DND-41 (cell line): ENCODE measurements at regions not wholly inside any gene's neighbourhood (a gene's known extent, or its start where the extent isn't known, plus 50 kb on each side); places are given as distances from the start of the nearest gene placed in this dataset.

Experiments
- EZH2 ChIP-seq: IDR thresholded peaks from 3 replicates; pipeline ENCODE4 v1.6.1; 2012; ENCODE audit warnings: borderline replicate concordance, low read depth, mild to moderate bottlenecking, moderate library complexity, low read length, inconsistent platforms; ENCODE audit not compliant: severe bottlenecking
- TF ChIP-seq, protein P1 (sequence below): IDR thresholded peaks from 2 replicates; pipeline ENCODE4 v1.5.1; 2012; ENCODE audit warnings: borderline replicate concordance, low read length, moderate library complexity, mild to moderate bottlenecking; ENCODE audit not compliant: poor library complexity, severe bottlenecking; ENCODE audit errors: extremely low read depth

DNA sequence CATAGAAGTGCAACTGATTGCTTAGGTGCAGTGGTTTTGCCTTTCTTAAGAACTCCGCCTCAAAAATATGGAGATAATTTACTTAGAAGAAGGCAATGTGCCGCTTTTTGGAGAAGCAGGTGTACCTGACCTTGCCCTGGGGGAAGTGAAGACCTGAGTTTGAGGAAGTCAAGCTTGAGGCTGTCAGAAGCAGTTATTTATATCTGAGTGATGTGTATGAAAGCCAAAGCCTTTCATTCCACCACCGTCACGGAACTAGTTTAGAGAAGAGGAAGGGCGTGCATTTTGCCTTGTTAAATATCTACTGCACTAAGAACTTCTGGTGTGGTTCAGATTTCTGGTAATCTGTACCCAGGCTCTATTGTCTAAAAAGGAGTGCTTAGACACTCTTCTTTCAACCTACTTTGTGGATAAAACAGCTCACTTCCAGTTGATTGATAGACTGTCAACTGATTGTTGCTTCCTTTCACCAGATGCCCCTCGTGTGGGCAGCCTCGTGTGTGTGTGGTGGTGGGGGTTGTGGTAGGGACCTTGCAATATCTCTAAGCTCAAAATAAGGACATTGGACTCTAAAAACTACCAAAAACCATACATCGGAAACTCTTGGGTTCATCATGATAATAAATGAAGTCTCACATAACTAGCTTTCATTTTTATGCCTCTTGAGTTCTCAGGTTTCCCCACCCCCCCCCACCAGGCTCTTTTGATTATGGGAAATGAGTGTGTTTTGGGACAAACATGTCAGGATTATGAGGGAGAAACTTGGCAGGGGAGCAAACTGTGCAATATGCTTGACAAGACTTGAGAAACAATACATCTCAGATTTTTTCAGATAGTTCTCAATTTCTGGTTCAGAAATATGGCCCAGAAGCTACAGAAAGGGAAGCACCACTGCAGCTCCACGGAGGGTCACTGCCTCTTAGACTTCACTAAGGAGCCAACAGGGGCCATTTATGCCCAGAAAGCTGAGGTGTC lies 78.6 kb downstream of the ARF6 start:
- TF ChIP-seq, protein P1, sequence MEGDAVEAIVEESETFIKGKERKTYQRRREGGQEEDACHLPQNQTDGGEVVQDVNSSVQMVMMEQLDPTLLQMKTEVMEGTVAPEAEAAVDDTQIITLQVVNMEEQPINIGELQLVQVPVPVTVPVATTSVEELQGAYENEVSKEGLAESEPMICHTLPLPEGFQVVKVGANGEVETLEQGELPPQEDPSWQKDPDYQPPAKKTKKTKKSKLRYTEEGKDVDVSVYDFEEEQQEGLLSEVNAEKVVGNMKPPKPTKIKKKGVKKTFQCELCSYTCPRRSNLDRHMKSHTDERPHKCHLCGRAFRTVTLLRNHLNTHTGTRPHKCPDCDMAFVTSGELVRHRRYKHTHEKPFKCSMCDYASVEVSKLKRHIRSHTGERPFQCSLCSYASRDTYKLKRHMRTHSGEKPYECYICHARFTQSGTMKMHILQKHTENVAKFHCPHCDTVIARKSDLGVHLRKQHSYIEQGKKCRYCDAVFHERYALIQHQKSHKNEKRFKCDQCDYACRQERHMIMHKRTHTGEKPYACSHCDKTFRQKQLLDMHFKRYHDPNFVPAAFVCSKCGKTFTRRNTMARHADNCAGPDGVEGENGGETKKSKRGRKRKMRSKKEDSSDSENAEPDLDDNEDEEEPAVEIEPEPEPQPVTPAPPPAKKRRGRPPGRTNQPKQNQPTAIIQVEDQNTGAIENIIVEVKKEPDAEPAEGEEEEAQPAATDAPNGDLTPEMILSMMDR, result no peak
- no peak for TF ChIP-seq EZH2
